ENCODE measurements at regions not wholly inside any gene's neighbourhood (a gene's known extent, or its start where the extent isn't known, plus 50 kb on each side); places are given as distances from the start of the nearest gene placed in this dataset.

DNA sequence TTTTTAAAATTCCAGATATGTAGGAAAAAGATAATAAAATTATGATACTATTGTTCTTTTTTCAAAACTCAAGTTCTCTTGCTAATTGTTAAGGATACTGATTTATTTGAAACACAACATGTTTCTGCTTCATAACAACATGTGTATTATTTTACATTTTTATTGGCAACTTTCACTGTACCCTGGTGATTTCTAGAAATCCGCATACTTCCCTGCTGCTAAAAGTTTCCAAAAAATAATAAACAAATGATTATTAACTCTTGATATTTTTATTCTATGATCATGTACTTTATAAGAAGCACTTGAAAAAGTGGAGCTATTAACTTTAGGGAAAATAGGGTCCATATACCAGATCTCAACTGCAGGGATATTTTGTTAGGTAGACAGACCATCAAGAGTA is 71.2 kb upstream of the HCCS start:
- H3K27me3 ChIP-seq (ENCODE audit: control insufficient read depth, insufficient read depth, low read length), result no peaks in the 10 kb centered on the region
- H3K9ac ChIP-seq (ENCODE audit: low read length in 3 of 3), result no peak overlapping the region
- no peaks in the 10 kb centered on the region for H3K4me1 ChIP-seq (ENCODE audit: control insufficient read depth in 2 of 3, insufficient read depth in 2 of 3, low read depth in 1 of 3, low read length in 3 of 3)
- FAIRE-seq, result peak; percentile 97
- peaks cover 0 to under 1% (median 0%) of the 10 kb centered on the region in 3 donors for H3K9me3 ChIP-seq (ENCODE audit: control insufficient read depth in 2 of 3, insufficient read depth in 1 of 3, low read length in 3 of 3)
- no peaks in the 10 kb centered on the region for H3K36me3 ChIP-seq (ENCODE audit: control insufficient read depth in 2 of 3, insufficient read depth in 3 of 3, low read length in 3 of 3)
- TF ChIP-seq CTCF (IDR thresholded peaks at IDR 0.05; ENCODE audit: borderline replicate concordance, extremely low read depth, insufficient read depth), result no peak
- no peak for DNase-seq
- no peak overlapping the region for H3K4me3 ChIP-seq (ENCODE audit: low read length in 3 of 3)
- intact Hi-C loops (cut with DNase I), result no loop called here
- no peak overlapping the region for H3K27ac ChIP-seq (ENCODE audit: low read depth in 2 of 2, low read length in 2 of 2)

GRCh38 chrX:11040405-11040804 is 70.7 kb upstream of the HCCS start:
- intact Hi-C loops (cut with DNase I), result no loop called here
- Histone ChIP-seq H3K9me3 (ENCODE audit: control insufficient read depth in 2 of 3, insufficient read depth in 1 of 3, low read length in 3 of 3) (peaks cover 0 to 1% (median 0%) of the 10 kb centered on the region in 3 donors), H3K4me3 (ENCODE audit: low read length in 3 of 3) (no peak overlapping the region), H3K9ac (ENCODE audit: low read length in 3 of 3) (no peak overlapping the region), H3K27me3 (ENCODE audit: control insufficient read depth, insufficient read depth, low read length) (no peaks in the 10 kb centered on the region), H3K4me1 (ENCODE audit: control insufficient read depth in 2 of 3, insufficient read depth in 2 of 3, low read depth in 1 of 3, low read length in 3 of 3) (no peaks in the 10 kb centered on the region), H3K36me3 (ENCODE audit: control insufficient read depth in 2 of 3, insufficient read depth in 3 of 3, low read length in 3 of 3) (no peaks in the 10 kb centered on the region), H3K27ac (ENCODE audit: low read depth in 2 of 2, low read length in 2 of 2) (no peak overlapping the region)
- no peak for TF ChIP-seq CTCF (IDR thresholded peaks at IDR 0.05; ENCODE audit: borderline replicate concordance, extremely low read depth, insufficient read depth)
- DNase-seq (no peak), FAIRE-seq (no peak)

- H3K9me3 ChIP-seq (ENCODE audit: control insufficient read depth in 2 of 3, insufficient read depth in 1 of 3, low read length in 3 of 3), result peaks cover 0 to 1% (median 0%) of the 10 kb centered on the region in 3 donors
- no peak overlapping the region for H3K9ac ChIP-seq (ENCODE audit: low read length in 3 of 3)
- no peak overlapping the region for H3K27ac ChIP-seq (ENCODE audit: low read depth in 2 of 2, low read length in 2 of 2)
- no peaks in the 10 kb centered on the region for H3K27me3 ChIP-seq (ENCODE audit: control insufficient read depth, insufficient read depth, low read length)
- H3K36me3 ChIP-seq (ENCODE audit: control insufficient read depth in 2 of 3, insufficient read depth in 3 of 3, low read length in 3 of 3), result no peaks in the 10 kb centered on the region
- FAIRE-seq (no peak), DNase-seq (no peak)
- H3K4me3 ChIP-seq (ENCODE audit: low read length in 3 of 3), result no peak overlapping the region
- H3K4me1 ChIP-seq (ENCODE audit: control insufficient read depth in 2 of 3, insufficient read depth in 2 of 3, low read depth in 1 of 3, low read length in 3 of 3), result no peaks in the 10 kb centered on the region
- intact Hi-C loops (cut with DNase I), result no loop called here
- no peak for TF ChIP-seq CTCF (IDR thresholded peaks at IDR 0.05; ENCODE audit: borderline replicate concordance, extremely low read depth, insufficient read depth)
These were observed 70.1 kb upstream of the HCCS start for GRCh38 chrX:11040996-11041395.

DNA sequence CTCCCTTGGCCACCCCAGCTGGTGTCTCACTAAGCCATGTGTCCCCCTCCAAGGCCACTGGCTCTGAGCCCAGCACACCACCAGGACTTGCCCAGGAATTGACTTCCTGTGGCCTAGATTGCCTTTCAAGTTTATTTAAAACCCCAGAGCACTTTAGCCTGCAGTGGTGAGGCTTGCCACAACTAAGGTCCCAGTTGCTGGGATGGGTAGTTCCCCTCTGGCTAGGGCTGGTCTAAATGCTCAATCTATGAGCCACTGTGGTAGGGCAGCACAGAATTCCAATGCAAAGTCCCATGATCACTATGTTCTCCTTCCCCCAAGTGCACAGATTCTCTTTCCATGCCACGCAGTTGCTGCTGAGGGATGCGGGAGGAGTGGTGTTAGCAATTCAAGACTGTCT is 61.1 kb upstream of the HCCS start:
- no peak for FAIRE-seq
- Histone ChIP-seq H3K27me3 (ENCODE audit: control insufficient read depth, insufficient read depth, low read length) (no peaks in the 10 kb centered on the region), H3K4me3 (ENCODE audit: low read length in 3 of 3) (no peak overlapping the region), H3K9ac (ENCODE audit: low read length in 3 of 3) (no peak overlapping the region), H3K9me3 (ENCODE audit: control insufficient read depth in 2 of 3, insufficient read depth in 1 of 3, low read length in 3 of 3) (peaks cover 0 to under 1% (median 0%) of the 10 kb centered on the region in 3 donors), H3K27ac (ENCODE audit: low read depth in 2 of 2, low read length in 2 of 2) (no peak overlapping the region), H3K36me3 (ENCODE audit: control insufficient read depth in 2 of 3, insufficient read depth in 3 of 3, low read length in 3 of 3) (no peaks in the 10 kb centered on the region), H3K4me1 (ENCODE audit: control insufficient read depth in 2 of 3, insufficient read depth in 2 of 3, low read depth in 1 of 3, low read length in 3 of 3) (no peaks in the 10 kb centered on the region)
- DNase-seq, result no peak
- TF ChIP-seq CTCF (IDR thresholded peaks at IDR 0.05; ENCODE audit: borderline replicate concordance, extremely low read depth, insufficient read depth), result no peak
- intact Hi-C loops (cut with DNase I), result no loop called here

Measured in kidney (tissue), 13 donors.